ENCODE measurements at regions not wholly inside any gene's neighbourhood (a gene's known extent, or its start where the extent isn't known, plus 50 kb on each side); places are given as distances from the start of the nearest gene placed in this dataset.

GRCh38 chr10:36885746-36886145, 239.7 kb upstream of the ANKRD30A start:
- intact Hi-C loops (cut with micrococcal nuclease), result loop anchor here (10.0 kb wide), 1 partner anchor 1761 kb away; the partner anchor contains the start of gene CREM
- 100% methylated on average over 1 of the region's 5 CpGs; no CpG with 5 or more reads in 1 of the 2 experiments for WGBS, 2 experiments (ENCODE audit: extremely low coverage in 2 of 2, insufficient read length in 1 of 2)

More at GRCh38 chr10:36885746-36886145, 239.7 kb upstream of the ANKRD30A start:
- Histone ChIP-seq H3K4me1 (ENCODE audit: control insufficient read depth, insufficient read depth, low read length) (no peaks in the 10 kb centered on the region), H4K8ac (ENCODE audit: low read depth in 2 of 2, low read length in 2 of 2) (no peak overlapping the region), H2AFZ (replicated peaks; ENCODE audit: low read length, poor library complexity) (no peak overlapping the region), H3K27me3 (ENCODE audit: control insufficient read depth, insufficient read depth, low read length) (no peaks in the 10 kb centered on the region; the same call in none of the 2 replicates), H3K4ac (ENCODE audit: low read depth, low read length) (no peak overlapping the region), H2AK5ac (ENCODE audit: low read depth, low read length) (no peak overlapping the region), H2BK5ac (ENCODE audit: low read depth, low read length, poor library complexity, severe bottlenecking) (no peak overlapping the region), H2BK120ac (ENCODE audit: low read depth, low read length) (no peak overlapping the region), H3K23ac (ENCODE audit: low read depth, low read length) (no peak overlapping the region), H2BK15ac (ENCODE audit: low read depth, low read length) (no peak overlapping the region), H3K79me1 (ENCODE audit: low read depth in 1 of 2, low read length in 2 of 2) (no peaks in the 10 kb centered on the region), H3K36me3 (ENCODE audit: control insufficient read depth, insufficient read depth, low read length) (no peaks in the 10 kb centered on the region), H2AK9ac (replicated peaks; ENCODE audit: low read depth, low read length, poor library complexity) (no peak overlapping the region), H4K20me1 (ENCODE audit: insufficient read depth, low read length) (no peaks in the 10 kb centered on the region), H2BK20ac (ENCODE audit: low read depth, low read length) (no peak overlapping the region), H3K56ac (ENCODE audit: extremely low read depth, insufficient read depth, low read length) (no peak overlapping the region), H3K27ac (ENCODE audit: insufficient read depth, low read length) (no peak overlapping the region), H3K9me1 (ENCODE audit: insufficient read depth, low read length) (no peaks in the 10 kb centered on the region), H3K18ac (ENCODE audit: low read depth, low read length) (no peak overlapping the region), H3K4me2 (ENCODE audit: low read depth, low read length) (no peak overlapping the region), H3K4me3 (ENCODE audit: insufficient read depth, low read depth, low read length) (no peak overlapping the region), H4K5ac (ENCODE audit: low read depth, low read length) (no peak overlapping the region), H3K9ac (ENCODE audit: low read depth, low read length) (no peak overlapping the region), H4K91ac (ENCODE audit: insufficient read depth, low read depth, low read length) (no peak overlapping the region), H3K9me3 (ENCODE audit: control insufficient read depth, insufficient read depth, low read length) (no peaks in the 10 kb centered on the region), H3K14ac (replicated peaks; ENCODE audit: low read depth, low read length) (no peak overlapping the region)
- ChIA-PET POLR2A (ENCODE audit: unreplicated experiment) (no interaction called here), CTCF (no interaction called here)
- in situ Hi-C loops (cut with MboI; ENCODE audit: low sequenced_read_pairs), result loop anchor here (25.0 kb wide), 1 partner anchor 1773 kb away; no protein-coding TSS in a partner anchor
- no peak for TF ChIP-seq ELK1 (IDR thresholded peaks at IDR 0.05; ENCODE audit: borderline replicate concordance, low read depth, low read length)
- no peak for TF ChIP-seq MAFK (IDR thresholded peaks at IDR 0.05; ENCODE audit: low read depth, low read length)
- ATAC-seq (ENCODE audit: low read depth) (no peak), DNase-seq (no peak)
- BruUV-seq (replicated peaks), result no TSS peak
- dilution Hi-C loops (cut with HindIII; ENCODE audit: low sequenced_read_pairs, unreplicated experiment), result no loop called here

Measured in IMR-90 (cell line).